H4 (cell line): ENCODE measurements at regions not wholly inside any gene's neighbourhood (a gene's known extent, or its start where the extent isn't known, plus 50 kb on each side); places are given as distances from the start of the nearest gene placed in this dataset.

Experiments
- DNase-seq: peaks from one replicate; pipeline ENCODE4 v3.0.0-alpha.2; 2015; ENCODE audit warnings: low spot score

DNA sequence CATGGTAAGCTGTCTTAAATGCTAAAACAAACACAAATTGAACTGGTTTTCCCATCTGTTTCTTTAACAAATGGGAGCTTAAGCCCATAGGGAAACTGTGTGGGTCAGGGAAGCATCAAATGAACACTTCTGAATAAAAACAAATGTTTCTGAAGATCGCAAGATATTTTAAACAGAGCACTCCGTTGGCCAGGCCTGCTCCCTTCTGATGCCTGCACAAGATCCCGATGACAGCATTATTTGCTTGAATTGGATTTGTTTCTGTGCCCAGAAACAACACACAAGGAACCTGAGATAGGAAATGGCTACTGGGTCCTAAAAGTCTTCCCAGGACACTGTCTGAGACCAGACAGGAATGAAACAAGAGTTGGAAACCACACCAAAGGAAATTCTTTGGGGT is 425.8 kb upstream of the ZFHX3 start:
- no peak for DNase-seq

DNA sequence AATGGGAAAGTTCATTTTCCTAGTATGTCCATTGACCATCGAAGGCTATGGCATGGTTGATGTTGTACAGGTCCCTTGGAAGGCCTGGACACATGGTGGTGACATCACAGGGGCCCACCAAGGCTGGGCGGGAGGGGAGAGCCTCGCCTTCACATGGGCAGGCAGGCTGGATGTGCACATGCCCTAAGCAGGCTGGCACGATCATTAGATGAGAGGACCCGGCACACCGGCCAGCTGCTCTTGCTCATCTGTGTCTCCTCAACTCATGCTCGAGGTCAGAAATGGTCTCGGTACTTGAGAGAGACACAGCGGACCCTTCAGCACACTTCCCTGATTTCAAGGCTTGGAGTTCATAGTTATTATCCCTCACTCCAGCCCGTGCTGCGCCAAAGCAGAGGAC is 416.9 kb upstream of the ZFHX3 start:
- no peak for DNase-seq

DNA sequence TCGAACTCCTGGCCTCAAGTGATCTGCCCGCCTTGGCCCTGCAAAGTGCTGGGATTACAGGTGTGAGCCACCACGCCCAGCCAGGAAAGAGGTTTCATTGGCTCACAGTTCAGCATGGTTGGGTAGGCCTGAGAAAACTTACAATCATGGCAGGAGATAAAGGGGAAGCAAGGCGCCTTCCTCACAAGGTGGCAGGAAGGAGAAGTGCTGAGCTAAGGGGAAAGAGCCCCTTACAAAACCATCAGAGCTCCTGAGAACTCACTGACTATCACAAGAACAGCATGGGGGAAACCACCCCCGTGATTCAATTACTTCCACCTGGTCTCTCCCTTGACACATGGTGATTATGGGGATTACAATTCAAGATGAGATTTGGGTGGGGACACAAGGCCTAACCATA is 411.7 kb upstream of the ZFHX3 start:
- DNase-seq = no peak

DNA sequence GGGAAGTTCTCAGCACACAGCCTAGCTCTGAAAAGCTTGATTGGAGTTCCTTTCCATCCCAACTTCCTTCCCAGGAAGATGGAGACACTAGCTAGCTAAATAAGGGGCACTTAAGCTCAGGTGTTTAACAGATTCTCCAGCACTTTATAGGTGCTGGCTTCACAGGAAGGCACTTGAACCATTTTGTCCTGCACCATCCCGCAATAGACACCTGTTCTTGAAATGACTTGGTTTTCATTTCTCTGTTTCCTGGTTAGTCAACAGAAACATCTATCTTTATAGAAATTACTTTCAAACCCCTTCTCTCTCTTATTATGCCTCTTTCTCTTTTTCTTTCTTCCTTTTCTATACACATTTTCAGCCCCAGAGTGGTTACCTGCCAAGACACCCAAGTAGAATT is 409.9 kb upstream of the ZFHX3 start:
- DNase-seq = no peak

DNA sequence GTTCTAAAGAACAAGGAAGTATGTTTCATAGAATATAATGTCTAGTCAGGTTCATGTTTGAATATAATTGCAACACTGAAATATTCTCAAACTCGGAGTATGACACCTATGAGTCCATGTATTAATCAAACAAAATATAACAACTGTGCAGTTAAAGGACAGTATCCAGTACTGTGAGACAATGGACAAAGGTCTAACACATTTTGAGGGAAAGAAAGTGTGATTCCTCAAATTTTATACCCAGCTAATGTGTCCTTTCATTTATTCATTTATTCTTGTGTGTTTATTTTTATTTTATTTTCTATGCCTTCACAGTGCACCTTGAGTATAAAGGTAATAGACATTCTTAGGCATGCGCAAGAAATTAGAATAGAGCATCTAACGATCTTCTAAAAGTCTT is 401.0 kb upstream of the ZFHX3 start:
- no peak for DNase-seq

DNA sequence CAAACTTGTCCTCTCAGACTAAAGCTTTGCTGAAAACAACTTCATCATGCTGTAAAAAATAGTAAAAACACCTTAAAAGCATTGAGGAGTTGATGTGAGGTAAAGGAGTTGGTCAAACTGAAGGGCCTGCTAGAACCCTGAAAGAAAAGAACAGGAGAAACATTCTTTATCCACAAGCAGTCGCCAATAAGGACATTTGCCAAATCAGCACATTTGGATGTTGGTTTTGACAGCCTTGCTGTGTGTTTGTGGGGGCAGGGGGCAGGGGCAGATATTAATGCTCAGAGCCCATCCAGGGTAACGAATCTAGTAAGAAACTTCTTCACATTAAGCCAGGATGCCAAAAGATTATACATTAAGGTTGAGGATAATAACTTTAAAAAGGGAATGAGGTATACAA is 399.9 kb upstream of the ZFHX3 start:
- no peak for DNase-seq

DNA sequence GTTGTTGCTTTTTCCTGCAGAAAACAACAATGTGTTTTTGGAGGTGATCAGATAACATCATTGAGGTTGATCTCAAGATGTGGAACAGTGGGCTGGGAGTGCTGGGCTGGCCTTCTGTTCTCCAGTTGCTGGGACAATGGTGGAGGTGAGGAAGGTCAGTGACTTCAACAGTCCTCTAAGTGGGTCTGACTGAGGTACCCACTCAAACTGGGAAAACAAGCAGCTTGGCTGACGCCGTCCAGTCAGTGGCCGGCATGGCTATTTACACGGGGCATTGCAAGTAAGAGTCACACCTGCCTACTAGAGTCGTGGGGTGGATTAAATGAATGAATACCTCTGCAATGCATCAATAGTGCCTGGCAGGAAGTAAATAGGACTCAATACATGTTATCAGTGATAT is 386.7 kb upstream of the ZFHX3 start:
- DNase-seq = no peak

DNA sequence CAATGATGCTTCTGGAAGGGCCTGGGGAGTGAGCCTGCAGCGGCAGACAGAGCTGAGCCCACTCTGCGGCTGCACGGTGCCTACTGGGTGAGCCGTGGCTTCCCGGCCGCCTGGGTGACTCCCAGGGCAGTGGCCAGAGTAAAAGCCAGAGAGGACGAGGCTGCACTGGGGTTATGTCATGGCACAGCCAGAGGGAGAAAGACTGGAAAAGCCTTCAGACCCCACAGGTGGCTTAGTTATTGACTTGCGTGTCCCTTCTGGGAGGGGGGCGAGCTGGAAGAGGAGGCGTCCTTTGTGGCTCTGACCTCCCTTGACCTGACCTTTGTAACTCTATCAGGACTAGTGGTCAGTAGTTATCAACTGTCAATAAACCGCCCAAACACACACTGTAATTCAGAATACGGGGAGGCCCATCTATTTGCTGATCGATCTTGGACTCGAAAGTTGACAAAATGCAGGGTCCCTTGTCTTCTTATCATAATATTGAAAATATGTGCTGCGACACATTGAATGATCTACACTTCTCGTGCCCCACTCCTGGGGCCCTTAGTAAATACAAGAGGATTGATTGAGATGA is 385.9 kb upstream of the ZFHX3 start:
- no peak for DNase-seq

DNA sequence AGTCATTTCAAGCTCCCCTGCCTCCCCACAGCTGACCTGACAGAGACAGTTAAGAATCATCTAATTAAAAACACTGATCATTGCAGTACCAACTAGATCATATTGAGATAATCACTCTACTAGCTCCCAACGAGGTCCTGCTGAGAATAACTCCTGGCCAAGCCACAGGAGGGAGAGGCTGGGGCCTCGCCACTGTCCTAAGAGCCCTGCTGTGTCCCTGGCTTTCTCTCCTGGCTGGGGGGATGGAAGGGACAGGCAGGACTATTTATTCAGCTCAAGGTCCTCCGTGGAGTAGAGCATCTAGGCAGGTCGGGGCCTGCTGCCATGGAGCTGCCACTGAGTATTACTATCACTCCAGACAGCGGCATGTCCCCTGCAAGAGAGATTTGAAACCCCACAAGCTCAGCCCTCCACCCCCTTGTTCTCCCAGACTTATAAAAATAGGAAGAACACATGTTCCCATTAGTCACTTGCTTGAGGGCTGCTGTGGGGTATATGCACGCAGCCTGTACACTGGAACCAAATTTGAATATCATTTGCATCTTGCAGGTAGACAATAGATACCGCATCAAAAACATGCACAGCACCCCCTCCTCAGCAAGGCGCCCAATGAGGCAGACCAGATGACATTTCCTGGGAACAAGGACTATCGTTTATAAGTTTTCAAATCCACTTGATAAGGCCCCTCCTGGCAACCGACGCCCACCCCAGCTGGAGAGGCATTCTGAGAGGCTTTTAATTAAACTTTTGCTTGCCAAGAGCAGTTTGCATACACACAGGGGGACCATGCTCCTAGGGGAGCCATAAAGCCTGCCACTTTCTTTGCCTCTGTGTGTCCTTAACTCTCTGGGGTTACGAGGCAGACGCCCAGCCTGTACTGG is 385.2 kb upstream of the ZFHX3 start:
- DNase-seq = no peak

DNA sequence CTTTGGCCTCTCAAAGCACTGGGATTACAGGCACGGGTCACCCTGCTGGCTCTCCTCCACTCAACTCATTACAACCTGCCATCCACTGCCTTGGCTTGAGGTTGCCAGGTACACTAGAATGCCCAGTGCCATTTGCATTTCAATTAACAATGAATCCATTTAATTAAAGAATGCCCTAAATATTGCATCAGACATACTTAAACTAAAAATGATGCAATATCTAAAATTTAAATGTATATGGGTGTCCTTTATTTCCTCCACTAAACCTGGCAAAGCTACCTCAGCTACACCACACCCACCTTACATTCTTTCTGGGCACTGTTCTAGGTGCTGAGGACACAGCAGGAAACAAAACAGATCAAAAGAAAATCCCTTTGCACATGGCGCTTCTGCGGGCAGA is 382.2 kb upstream of the ZFHX3 start:
- DNase-seq = no peak

DNA sequence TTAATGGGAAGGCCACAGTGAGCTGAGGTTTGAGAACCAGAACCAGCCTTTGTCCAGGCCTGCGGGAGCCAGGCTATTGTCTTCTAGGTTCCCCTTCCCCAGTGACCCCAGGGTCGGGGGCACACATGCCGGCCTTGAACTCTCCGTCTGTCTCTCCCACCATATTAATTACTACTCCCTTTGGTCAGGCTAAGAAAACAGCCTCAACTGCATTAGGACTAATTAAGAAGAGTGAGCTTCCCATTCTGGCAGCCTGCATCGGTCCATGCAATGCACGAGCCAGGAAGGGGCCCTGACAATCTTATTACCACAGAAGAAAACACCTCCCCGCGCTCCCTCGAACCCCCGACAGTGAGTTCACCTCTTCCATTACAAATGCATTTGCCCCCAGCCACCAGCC is 380.2 kb upstream of the ZFHX3 start:
- no peak for DNase-seq

DNA sequence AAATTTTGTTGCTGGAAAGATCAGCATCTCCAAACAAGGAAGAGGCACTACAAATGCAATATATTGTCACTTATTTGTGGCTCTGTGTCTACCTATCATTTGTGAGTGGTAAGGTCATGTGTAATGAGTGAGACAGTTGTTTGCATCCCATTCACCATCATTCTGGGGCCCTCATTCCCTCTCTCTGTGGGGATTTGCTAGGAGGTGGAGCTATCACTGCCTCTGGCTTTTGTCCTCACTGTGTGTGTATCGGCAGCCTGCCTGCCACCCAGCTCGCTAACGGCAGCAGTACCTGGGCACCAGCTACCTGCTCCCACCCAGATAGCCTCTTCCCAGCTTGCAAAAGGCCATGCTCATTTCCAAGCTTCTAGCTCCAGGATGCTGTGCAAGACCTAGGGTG is 379.2 kb upstream of the ZFHX3 start:
- no peak for DNase-seq

DNA sequence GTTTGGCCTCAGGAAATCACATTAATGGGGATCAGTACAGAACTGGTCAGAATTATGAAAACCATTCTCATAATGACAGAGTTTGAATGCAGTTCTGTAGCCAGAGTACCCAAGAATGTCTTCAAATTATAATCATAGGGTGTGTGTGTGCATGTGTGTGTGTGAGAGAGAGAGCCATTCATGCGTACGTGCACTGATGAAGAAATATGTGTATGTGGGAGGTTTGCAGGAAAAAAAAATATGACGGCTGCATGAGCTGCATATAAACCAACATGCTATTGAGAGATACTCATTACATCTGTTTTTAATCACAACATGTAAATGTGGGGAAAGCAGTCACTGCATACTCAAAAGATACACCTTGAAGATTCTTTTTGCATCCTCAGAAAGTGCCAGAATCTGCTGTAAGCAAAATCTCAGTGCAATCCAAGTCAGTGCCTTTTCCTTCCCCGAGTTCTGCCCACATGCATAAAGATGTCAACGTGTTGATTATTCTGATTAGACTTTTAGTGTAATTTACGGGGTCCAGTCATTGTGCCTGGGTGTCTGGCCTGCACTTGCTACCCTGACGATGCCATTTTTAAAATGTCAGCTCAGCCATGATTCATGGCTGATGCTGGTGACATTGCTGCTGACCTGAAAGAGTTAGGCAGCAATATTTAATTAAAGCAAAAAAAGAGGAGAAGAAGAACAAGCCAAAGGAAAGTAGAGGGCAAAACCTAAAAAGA is 378.7 kb upstream of the ZFHX3 start:
- no peak for DNase-seq

DNA sequence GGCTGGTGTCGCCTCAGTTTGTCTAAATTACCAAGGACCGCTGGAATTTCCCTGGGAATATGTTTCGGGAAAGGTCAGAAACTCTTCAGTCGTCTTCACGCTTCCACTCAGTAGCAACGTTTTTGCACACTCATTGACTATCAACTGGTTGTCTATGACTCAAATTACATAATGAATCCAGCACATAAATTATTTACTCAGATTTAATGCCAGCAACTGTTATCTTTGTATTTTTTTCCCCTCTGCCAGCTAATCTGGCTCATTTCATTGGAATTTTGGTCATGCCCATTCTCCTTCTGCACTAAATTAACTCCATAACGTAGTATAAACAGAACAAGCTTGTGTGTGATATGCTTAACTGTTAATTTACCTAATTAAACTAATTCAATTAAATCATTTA is 372.7 kb upstream of the ZFHX3 start:
- DNase-seq = no peak

DNA sequence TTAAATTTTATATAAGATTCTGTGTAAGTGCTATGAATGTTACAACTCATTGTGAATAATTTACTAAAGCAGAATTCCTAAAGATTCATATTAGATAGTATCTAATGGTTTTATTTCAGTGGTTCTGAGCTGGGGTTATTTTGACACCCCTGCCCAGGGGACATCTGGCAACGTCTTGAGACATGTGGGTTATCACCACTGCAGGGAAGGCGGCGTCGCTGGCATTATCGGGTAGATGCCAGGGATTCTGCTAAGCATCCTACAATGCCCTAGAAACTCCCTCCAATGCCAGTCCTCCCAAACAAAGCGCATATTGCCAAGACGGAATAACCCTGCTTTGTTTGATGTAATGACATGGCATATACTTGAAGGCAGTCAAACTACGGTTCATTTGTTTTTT is 372.3 kb upstream of the ZFHX3 start:
- DNase-seq = no peak

DNA sequence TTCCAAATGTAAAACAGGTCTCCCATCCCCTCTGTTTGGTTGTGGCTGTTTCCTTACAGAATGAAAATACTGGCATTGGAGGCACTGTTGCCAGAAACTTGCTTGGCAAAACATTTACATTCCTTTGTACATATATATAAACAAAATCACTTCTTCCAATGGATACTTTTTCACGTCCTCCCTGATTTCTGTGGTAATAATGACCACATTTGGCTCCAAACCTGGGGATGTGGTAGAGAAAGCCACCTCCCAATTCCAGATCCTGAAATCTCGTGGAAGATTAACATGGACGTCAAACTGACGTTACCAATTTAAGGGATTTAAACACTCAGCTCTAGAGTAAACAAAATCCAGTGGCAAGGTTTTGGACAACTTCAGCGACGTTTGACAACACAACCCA is 370.8 kb upstream of the ZFHX3 start:
- DNase-seq = peak; percentile 92

DNA sequence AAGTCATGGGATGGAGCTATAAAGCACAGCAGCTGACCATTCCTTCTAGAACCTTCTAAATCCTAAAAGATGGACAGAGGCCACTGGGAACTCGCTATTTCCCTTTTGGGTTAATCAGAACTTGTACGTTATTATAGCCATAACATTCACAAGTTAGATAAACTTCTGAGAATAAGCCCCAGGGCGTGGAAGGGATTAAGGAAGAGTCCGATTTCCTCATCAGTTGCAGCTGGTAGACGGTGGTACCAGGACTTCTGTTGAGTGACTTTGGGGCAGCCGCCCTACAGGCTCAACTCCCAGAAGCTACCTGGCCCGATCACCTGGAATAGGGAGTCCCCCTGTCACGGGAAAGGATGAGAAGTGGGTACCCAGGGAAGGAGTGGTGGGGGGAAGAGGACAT is 370.1 kb upstream of the ZFHX3 start:
- peak; percentile 14 for DNase-seq

DNA sequence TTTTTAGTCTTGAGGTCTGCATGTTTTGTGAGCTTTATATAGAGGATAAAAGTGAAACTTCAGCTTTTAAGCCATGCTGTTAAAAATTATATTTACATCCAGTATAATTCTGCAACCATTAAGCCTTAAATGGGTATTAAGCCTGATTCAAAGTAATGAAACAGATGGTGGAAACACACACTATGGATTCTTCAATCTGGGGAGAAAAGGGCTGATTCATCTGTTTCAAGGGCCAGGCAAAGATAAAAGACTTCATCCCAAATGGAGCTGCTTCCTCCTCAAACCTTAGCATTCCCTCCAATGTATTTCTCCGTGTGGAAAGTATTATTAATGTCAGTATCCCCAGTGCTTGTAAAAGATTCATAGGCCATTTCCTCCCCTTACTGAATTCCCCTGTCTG is 367.4 kb upstream of the ZFHX3 start:
- no peak for DNase-seq

DNA sequence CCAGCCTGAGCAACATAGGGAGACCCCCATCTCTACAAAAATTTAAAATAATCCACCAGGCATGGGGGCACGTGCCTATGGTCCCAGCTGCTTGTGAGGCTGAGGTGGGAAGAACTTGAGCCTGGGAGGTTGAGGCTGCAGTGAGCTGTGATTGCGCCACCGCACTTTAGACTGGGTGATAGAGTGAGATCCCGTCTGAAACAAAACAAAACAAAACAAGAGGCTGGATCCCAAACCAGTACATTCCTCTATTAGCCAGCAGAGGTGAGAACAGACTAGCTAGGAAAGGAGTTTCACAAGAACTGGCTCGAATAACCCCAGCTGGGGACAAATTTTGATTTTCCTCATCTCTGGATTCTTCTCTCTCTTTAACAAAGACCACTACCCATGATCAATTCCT is 366.7 kb upstream of the ZFHX3 start:
- no peak for DNase-seq

DNA sequence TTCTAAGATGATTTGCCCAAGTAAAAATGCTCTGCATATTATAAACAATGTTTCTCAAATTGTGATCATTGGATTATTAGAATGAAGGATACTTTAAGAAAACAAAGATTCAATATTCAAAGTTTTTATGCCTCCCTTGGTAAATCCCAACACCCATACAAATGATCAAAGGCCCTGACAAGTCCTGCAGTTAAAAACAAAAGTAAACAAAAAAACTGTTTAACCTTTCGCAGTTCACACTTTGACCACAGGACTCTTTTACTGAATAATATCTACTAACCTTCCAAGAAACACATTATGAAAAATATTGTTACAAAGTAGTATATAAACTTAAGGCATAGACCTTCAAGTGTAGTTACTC is 365.9 kb upstream of the ZFHX3 start:
- DNase-seq = no peak

DNA sequence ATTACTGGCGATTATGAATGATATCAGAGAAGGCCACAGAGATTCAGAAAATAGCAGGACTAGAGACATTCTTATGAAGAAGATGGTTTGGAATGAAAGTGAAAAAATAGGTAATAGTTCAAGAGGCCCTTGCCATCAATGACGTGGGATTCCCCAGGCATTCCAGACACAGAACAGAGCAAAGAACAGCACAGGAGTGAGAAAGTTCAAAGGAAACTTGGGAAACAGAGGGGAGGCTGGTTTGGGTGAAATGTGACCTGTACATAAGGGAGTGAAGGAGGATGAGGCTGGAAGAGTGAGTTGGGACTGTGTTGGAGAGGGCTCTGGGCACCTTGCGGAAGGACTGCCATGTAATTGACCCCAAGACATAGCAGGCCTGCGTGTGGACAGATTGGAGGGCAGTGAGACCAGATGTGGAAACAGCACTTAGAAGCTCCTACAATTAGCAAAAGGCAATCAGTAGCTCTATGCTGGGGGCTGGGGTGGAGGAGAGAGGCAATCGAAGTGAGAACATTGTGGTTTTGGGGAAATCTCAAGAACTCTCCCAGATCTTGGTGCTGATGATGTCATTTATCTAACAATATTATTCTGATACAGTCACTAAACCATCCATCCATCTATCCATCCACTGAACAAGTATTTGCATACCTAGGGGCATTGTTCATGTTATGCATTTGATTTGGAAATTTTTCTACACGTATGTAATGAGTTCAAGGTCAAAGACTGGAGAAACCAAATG is 365.3 kb upstream of the ZFHX3 start:
- DNase-seq = no peak

DNA sequence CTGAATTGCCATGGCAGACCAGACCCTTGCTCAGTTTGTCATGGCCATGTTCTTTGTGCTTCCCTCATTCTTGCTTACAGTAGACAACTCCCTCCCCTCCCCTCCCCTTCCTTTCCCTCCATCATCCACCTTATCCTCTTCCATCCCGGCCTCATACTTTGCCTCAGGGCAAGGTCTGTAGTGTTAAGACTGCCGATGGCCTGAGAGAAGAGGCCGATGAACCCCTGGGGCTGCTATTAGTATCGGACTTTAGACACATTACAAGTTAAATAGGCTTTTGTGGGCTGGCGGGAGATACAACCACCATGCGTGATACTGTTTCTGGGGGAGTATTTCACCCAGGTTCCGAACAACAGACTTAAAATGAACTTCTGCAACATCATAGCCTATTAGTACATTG is 364.5 kb upstream of the ZFHX3 start:
- no peak for DNase-seq

DNA sequence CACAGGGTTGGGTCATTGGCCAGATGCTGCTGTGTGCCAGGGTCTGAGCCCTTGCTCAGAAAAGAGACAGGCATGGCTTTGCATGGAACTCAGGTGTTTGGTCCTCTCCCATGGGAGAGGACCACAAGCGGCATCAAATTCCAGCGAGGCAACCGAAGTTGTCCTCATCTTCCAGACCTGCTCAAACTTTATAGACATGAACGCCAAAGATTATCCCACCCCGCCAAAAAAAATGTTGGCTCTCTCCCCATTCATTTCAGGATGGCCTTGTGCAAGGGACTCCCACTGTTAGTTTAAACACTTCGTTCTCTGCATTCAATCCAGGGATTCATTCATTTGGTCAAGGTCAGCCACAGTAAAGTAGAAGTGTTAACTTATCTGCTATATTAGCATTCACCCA is 360.8 kb upstream of the ZFHX3 start:
- DNase-seq = no peak
